MM.1S (cell line): ENCODE measurements at regions not wholly inside any gene's neighbourhood (a gene's known extent, or its start where the extent isn't known, plus 50 kb on each side); places are given as distances from the start of the nearest gene placed in this dataset.

ENCODE experiments used
- DNase-seq: peaks from one replicate; pipeline ENCODE4 v3.0.0-alpha.2; 2015
- H2AFZ ChIP-seq: fragments of 300-600 bp; sonication (generic); 2 replicates; pipeline ENCODE4 v1.6.0; 2016; ENCODE audit warnings: antibody characterized with exemption, low read length
- H3F3A ChIP-seq: fragments of 300-600 bp; sonication (generic); 2 replicates; pipeline ENCODE4 v1.6.1; 2016; ENCODE audit warnings: mild to moderate bottlenecking, antibody characterized with exemption, low read length, moderate library complexity, mixed read lengths; ENCODE audit not compliant: insufficient read depth
- H3K27ac ChIP-seq: fragments of 300-600 bp; sonication (generic); 2 replicates; pipeline ENCODE4 v1.5.1; 2016; ENCODE audit warnings: mild to moderate bottlenecking, low read length
- H3K27me3 ChIP-seq: fragments of 300-600 bp; sonication (generic); replicated peaks from 2 replicates; pipeline ENCODE4 v1.6.0; 2016; ENCODE audit warnings: low read length; ENCODE audit not compliant: insufficient read depth
- H3K36me3 ChIP-seq: fragments of 300-600 bp; sonication (generic); replicated peaks from 2 replicates; pipeline ENCODE4 v1.6.1; 2016; ENCODE audit warnings: mild to moderate bottlenecking, low read length, mixed read lengths; ENCODE audit not compliant: insufficient read depth
- H3K4me1 ChIP-seq: fragments of 300-600 bp; sonication (generic); 2 replicates; pipeline ENCODE4 v1.6.1; 2016; ENCODE audit warnings: low read length, mixed read lengths
- H3K4me2 ChIP-seq: fragments of 300-600 bp; sonication (generic); 2 replicates; pipeline ENCODE4 v1.6.0; 2016; ENCODE audit warnings: low read depth, low read length
- H3K4me3 ChIP-seq: fragments of 300-600 bp; sonication (generic); 2 replicates; pipeline ENCODE4 v1.5.1; 2016; ENCODE audit warnings: low read length, mixed read lengths
- H3K79me2 ChIP-seq: fragments of 300-600 bp; sonication (generic); 2 replicates; pipeline ENCODE4 v1.6.1; 2016; ENCODE audit warnings: mixed run types, low read length, mixed read lengths
- H3K9ac ChIP-seq: fragments of 300-600 bp; sonication (generic); 2 replicates; pipeline ENCODE4 v1.6.1; 2016; ENCODE audit warnings: low read length, mixed read lengths
- H3K9me2 ChIP-seq: fragments of 300-600 bp; sonication (generic); replicated peaks from 2 replicates; pipeline ENCODE4 v1.6.1; 2016; ENCODE audit warnings: mild to moderate bottlenecking, low read length, mixed read lengths; ENCODE audit not compliant: insufficient read depth
- H3K9me3 ChIP-seq: fragments of 300-600 bp; sonication (generic); replicated peaks from 2 replicates; pipeline ENCODE4 v1.6.1; 2016; ENCODE audit warnings: mild to moderate bottlenecking, low read length, mixed read lengths; ENCODE audit not compliant: insufficient read depth
- H4K20me1 ChIP-seq: fragments of 300-600 bp; sonication (generic); 2 replicates; pipeline ENCODE4 v1.6.1; 2016; ENCODE audit warnings: mild to moderate bottlenecking, low read length, moderate library complexity, mixed read lengths; ENCODE audit not compliant: insufficient read depth
- EZH2 ChIP-seq: fragments of 300-600 bp; sonication (generic); optimal IDR thresholded peaks from 2 replicates; pipeline ENCODE3; 2017; ENCODE audit warnings: low read depth, mild to moderate bottlenecking, antibody characterized with exemption, low read length, mixed read lengths
- EZH2phosphoT487 ChIP-seq: fragments of 300-600 bp; sonication (generic); IDR thresholded peaks from 2 replicates; pipeline ENCODE4 v1.6.1; 2018; ENCODE audit warnings: antibody characterized with exemption, low read length
- TF ChIP-seq, protein P1 (sequence below): fragments of 300-600 bp; sonication (generic); IDR thresholded peaks from 2 replicates; pipeline ENCODE4 v1.5.1; 2016; ENCODE audit warnings: antibody characterized with exemption, low read length, mixed read lengths

GRCh38 chr6:121799574-121799973 is 364.1 kb downstream of the GJA1 start:
- no peak for TF ChIP-seq EZH2phosphoT487
- TF ChIP-seq EZH2: no peak
- TF ChIP-seq, protein P1, sequence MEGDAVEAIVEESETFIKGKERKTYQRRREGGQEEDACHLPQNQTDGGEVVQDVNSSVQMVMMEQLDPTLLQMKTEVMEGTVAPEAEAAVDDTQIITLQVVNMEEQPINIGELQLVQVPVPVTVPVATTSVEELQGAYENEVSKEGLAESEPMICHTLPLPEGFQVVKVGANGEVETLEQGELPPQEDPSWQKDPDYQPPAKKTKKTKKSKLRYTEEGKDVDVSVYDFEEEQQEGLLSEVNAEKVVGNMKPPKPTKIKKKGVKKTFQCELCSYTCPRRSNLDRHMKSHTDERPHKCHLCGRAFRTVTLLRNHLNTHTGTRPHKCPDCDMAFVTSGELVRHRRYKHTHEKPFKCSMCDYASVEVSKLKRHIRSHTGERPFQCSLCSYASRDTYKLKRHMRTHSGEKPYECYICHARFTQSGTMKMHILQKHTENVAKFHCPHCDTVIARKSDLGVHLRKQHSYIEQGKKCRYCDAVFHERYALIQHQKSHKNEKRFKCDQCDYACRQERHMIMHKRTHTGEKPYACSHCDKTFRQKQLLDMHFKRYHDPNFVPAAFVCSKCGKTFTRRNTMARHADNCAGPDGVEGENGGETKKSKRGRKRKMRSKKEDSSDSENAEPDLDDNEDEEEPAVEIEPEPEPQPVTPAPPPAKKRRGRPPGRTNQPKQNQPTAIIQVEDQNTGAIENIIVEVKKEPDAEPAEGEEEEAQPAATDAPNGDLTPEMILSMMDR: no peak
- Histone ChIP-seq H4K20me1 (no peaks in the 10 kb centered on the region), H3K9ac (no peak overlapping the region), H3K27me3 (no peaks in the 10 kb centered on the region), H2AFZ (no peak overlapping the region), H3K36me3 (no peaks in the 10 kb centered on the region), H3K27ac (no peak overlapping the region), H3K4me3 (no peak overlapping the region), H3K4me1 (no peaks in the 10 kb centered on the region), H3K9me3 (no peaks in the 10 kb centered on the region), H3K79me2 (no peaks in the 10 kb centered on the region), H3K9me2 (no peaks in the 10 kb centered on the region), H3K4me2 (no peak overlapping the region), H3F3A (no peaks in the 10 kb centered on the region)
- DNase-seq: no peak

GRCh38 chr6:121800047-121800446 is 364.6 kb downstream of the GJA1 start:
- no peaks in the 10 kb centered on the region for H3K9me3 ChIP-seq
- H3K9me2 ChIP-seq: no peaks in the 10 kb centered on the region
- no peak for DNase-seq
- no peak overlapping the region for H3K9ac ChIP-seq
- no peaks in the 10 kb centered on the region for H3K79me2 ChIP-seq
- H3F3A ChIP-seq: no peaks in the 10 kb centered on the region
- TF ChIP-seq EZH2: no peak
- no peaks in the 10 kb centered on the region for H3K27me3 ChIP-seq
- no peaks in the 10 kb centered on the region for H3K4me1 ChIP-seq
- no peaks in the 10 kb centered on the region for H4K20me1 ChIP-seq
- no peak overlapping the region for H3K4me3 ChIP-seq
- H3K36me3 ChIP-seq: no peaks in the 10 kb centered on the region
- no peak overlapping the region for H2AFZ ChIP-seq
- H3K27ac ChIP-seq: no peak overlapping the region
- no peak overlapping the region for H3K4me2 ChIP-seq

- no peak overlapping the region for H3K4me2 ChIP-seq
- no peak overlapping the region for H3K27ac ChIP-seq
- no peaks in the 10 kb centered on the region for H4K20me1 ChIP-seq
- H3F3A ChIP-seq: no peaks in the 10 kb centered on the region
- H3K27me3 ChIP-seq: no peaks in the 10 kb centered on the region
- H3K4me3 ChIP-seq: no peak overlapping the region
- H3K36me3 ChIP-seq: no peaks in the 10 kb centered on the region
- no peaks in the 10 kb centered on the region for H3K79me2 ChIP-seq
- no peak overlapping the region for H3K9ac ChIP-seq
- H3K9me2 ChIP-seq: no peaks in the 10 kb centered on the region
- DNase-seq: no peak
- H3K9me3 ChIP-seq: no peaks in the 10 kb centered on the region
- H3K4me1 ChIP-seq: no peaks in the 10 kb centered on the region
- H2AFZ ChIP-seq: no peak overlapping the region
- TF ChIP-seq EZH2phosphoT487: no peak
- TF ChIP-seq, protein P1: no peak
- TF ChIP-seq EZH2: no peak
Measured at GRCh38 chr6:121806116-121806515, 370.7 kb downstream of the GJA1 start.

DNA sequence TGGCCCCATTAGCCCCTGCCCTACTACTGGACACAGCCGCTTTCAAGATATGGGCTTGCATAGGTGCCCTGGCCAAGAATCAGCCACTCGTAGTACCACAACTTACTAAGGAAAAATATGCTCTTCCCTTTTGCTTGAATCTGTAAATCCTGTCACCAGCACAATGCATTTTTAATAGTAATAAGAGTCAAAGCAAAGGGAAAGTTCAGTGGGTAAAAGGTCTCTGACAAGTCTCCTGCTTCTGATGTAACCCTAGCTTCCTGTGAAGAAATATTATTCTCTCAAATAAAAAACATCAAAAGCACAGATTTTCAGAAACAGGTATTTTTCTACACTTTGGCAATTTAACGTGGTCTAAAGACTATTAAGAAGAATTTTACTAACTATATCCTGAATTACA is 373.8 kb downstream of the GJA1 start:
- no peak for DNase-seq
- no peaks in the 10 kb centered on the region for H3K79me2 ChIP-seq
- no peak overlapping the region for H3K9ac ChIP-seq
- H4K20me1 ChIP-seq: no peaks in the 10 kb centered on the region
- no peaks in the 10 kb centered on the region for H3K4me1 ChIP-seq
- no peaks in the 10 kb centered on the region for H3K27me3 ChIP-seq
- no peak overlapping the region for H3K4me2 ChIP-seq
- no peak overlapping the region for H3K27ac ChIP-seq
- no peak overlapping the region for H2AFZ ChIP-seq
- no peak overlapping the region for H3K4me3 ChIP-seq
- no peaks in the 10 kb centered on the region for H3K9me3 ChIP-seq
- no peaks in the 10 kb centered on the region for H3F3A ChIP-seq
- H3K36me3 ChIP-seq: no peaks in the 10 kb centered on the region
- H3K9me2 ChIP-seq: no peaks in the 10 kb centered on the region
- no peak for TF ChIP-seq EZH2phosphoT487
- TF ChIP-seq EZH2: no peak
- TF ChIP-seq, protein P1: no peak
